Esophagus squamous epithelium (tissue), 4 donors: ENCODE measurements at regions not wholly inside any gene's neighbourhood (a gene's known extent, or its start where the extent isn't known, plus 50 kb on each side); places are given as distances from the start of the nearest gene placed in this dataset.

Experiments used
- POLR2A ChIP-seq, 4 donors: fragments of 450-650 bp; IDR thresholded peaks; one replicate each; pipeline ENCODE4 v1.6.1; 2017; ENCODE audit warnings: antibody characterized with exemption in 4 of 4, mild to moderate bottlenecking in 4 of 4, moderate library complexity in 3 of 4
- TF ChIP-seq, protein P1 (sequence below), 6 experiments: fragments of 450-650 bp in 4 of 6; fragments of 200-600 bp in 2 of 6; sonication (generic) in 2 of 6; IDR thresholded peaks; one replicate each; pipeline ENCODE4 v1.5.1; 2016 to 2019; ENCODE audit warnings: antibody characterized with exemption in 6 of 6, mild to moderate bottlenecking in 4 of 6, moderate library complexity in 4 of 6

- TF ChIP-seq, protein P1, sequence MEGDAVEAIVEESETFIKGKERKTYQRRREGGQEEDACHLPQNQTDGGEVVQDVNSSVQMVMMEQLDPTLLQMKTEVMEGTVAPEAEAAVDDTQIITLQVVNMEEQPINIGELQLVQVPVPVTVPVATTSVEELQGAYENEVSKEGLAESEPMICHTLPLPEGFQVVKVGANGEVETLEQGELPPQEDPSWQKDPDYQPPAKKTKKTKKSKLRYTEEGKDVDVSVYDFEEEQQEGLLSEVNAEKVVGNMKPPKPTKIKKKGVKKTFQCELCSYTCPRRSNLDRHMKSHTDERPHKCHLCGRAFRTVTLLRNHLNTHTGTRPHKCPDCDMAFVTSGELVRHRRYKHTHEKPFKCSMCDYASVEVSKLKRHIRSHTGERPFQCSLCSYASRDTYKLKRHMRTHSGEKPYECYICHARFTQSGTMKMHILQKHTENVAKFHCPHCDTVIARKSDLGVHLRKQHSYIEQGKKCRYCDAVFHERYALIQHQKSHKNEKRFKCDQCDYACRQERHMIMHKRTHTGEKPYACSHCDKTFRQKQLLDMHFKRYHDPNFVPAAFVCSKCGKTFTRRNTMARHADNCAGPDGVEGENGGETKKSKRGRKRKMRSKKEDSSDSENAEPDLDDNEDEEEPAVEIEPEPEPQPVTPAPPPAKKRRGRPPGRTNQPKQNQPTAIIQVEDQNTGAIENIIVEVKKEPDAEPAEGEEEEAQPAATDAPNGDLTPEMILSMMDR (IDR thresholded peaks at IDR 0.05): no peak
- no peak for TF ChIP-seq POLR2A (IDR thresholded peaks at IDR 0.05)
Observed at GRCh38 chr1:98203466-98203865, 282.6 kb upstream of the DPYD start.
